ENCODE measurements at regions not wholly inside any gene's neighbourhood (a gene's known extent, or its start where the extent isn't known, plus 50 kb on each side); places are given as distances from the start of the nearest gene placed in this dataset.

- no peak for DNase-seq (ENCODE audit: low read depth in 2 of 3, low spot score in 2 of 3)
Measured at GRCh38 chr5:138626333-138626944, 51.2 kb upstream of the HSPA9 start.

GRCh38 chr5:138625134-138625533 lies 49.9 kb upstream of the HSPA9 start:
- DNase-seq (ENCODE audit: low read depth in 2 of 3, low spot score in 2 of 3), result no peak
